ENCODE measurements at regions not wholly inside any gene's neighbourhood (a gene's known extent, or its start where the extent isn't known, plus 50 kb on each side); places are given as distances from the start of the nearest gene placed in this dataset.

- no peaks in the 10 kb centered on the region for H3K9me2 ChIP-seq (replicated peaks; ENCODE audit: insufficient read depth, low read length)
- H3F3A ChIP-seq (ENCODE audit: insufficient read depth), result no peaks in the 10 kb centered on the region
- no peak overlapping the region for H3K4me3 ChIP-seq (ENCODE audit: insufficient read depth, low read length, poor library complexity, severe bottlenecking)
- H3K27me3 ChIP-seq (ENCODE audit: low read length), result no peaks in the 10 kb centered on the region
- H4K20me1 ChIP-seq (ENCODE audit: low read depth, low read length), result no peaks in the 10 kb centered on the region
- no peaks in the 10 kb centered on the region for H3K9me3 ChIP-seq (ENCODE audit: insufficient read depth, low read length)
- H3K4me2 ChIP-seq (ENCODE audit: low read depth, low read length, poor library complexity, severe bottlenecking), result no peak overlapping the region
- no peaks in the 10 kb centered on the region for H3K36me3 ChIP-seq (ENCODE audit: low read length)
- no peak overlapping the region for H3K27ac ChIP-seq (ENCODE audit: low read depth, low read length)
- H3K9ac ChIP-seq (ENCODE audit: low read length), result no peak overlapping the region
- H3K79me2 ChIP-seq (ENCODE audit: insufficient read depth, low read length), result no peaks in the 10 kb centered on the region
- no peak for TF ChIP-seq EZH2phosphoT487 (conservative IDR thresholded peaks at IDR 0.05; ENCODE audit: low read length)
- TF ChIP-seq CTCF (IDR thresholded peaks at IDR 0.05; ENCODE audit: insufficient read depth, low read length, poor library complexity, severe bottlenecking), result no peak
- H2AFZ ChIP-seq (ENCODE audit: low read depth, low read length, severe bottlenecking), result no peak overlapping the region
These were observed 627.4 kb upstream of the PFKP start for GRCh38 chr10:2439983-2440382.

GRCh38 chr10:2439000-2439399 is 628.3 kb upstream of the PFKP start:
- H3K27ac ChIP-seq (ENCODE audit: low read depth, low read length), result no peak overlapping the region
- H4K20me1 ChIP-seq (ENCODE audit: low read depth, low read length), result no peaks in the 10 kb centered on the region
- H3K9me2 ChIP-seq (replicated peaks; ENCODE audit: insufficient read depth, low read length), result no peaks in the 10 kb centered on the region
- H3K9me3 ChIP-seq (ENCODE audit: insufficient read depth, low read length), result no peaks in the 10 kb centered on the region
- H3F3A ChIP-seq (ENCODE audit: insufficient read depth), result no peaks in the 10 kb centered on the region
- H3K9ac ChIP-seq (ENCODE audit: low read length), result no peak overlapping the region
- no peaks in the 10 kb centered on the region for H3K36me3 ChIP-seq (ENCODE audit: low read length)
- no peak overlapping the region for H3K4me3 ChIP-seq (ENCODE audit: insufficient read depth, low read length, poor library complexity, severe bottlenecking)
- TF ChIP-seq EZH2phosphoT487 (conservative IDR thresholded peaks at IDR 0.05; ENCODE audit: low read length), result no peak
- no peak for TF ChIP-seq CTCF (IDR thresholded peaks at IDR 0.05; ENCODE audit: insufficient read depth, low read length, poor library complexity, severe bottlenecking)
- H2AFZ ChIP-seq (ENCODE audit: low read depth, low read length, severe bottlenecking), result no peak overlapping the region
- no peaks in the 10 kb centered on the region for H3K79me2 ChIP-seq (ENCODE audit: insufficient read depth, low read length)
- no peaks in the 10 kb centered on the region for H3K27me3 ChIP-seq (ENCODE audit: low read length)
- no peak overlapping the region for H3K4me2 ChIP-seq (ENCODE audit: low read depth, low read length, poor library complexity, severe bottlenecking)

- Histone ChIP-seq H4K20me1 (ENCODE audit: low read depth, low read length) (no peaks in the 10 kb centered on the region), H3K4me3 (ENCODE audit: insufficient read depth, low read length, poor library complexity, severe bottlenecking) (no peak overlapping the region), H3K27me3 (ENCODE audit: low read length) (no peaks in the 10 kb centered on the region), H3K4me2 (ENCODE audit: low read depth, low read length, poor library complexity, severe bottlenecking) (no peak overlapping the region), H3K9me2 (replicated peaks; ENCODE audit: insufficient read depth, low read length) (no peaks in the 10 kb centered on the region), H3K9ac (ENCODE audit: low read length) (no peak overlapping the region), H3K36me3 (ENCODE audit: low read length) (no peaks in the 10 kb centered on the region), H3F3A (ENCODE audit: insufficient read depth) (no peaks in the 10 kb centered on the region), H3K9me3 (ENCODE audit: insufficient read depth, low read length) (no peaks in the 10 kb centered on the region), H3K27ac (ENCODE audit: low read depth, low read length) (no peak overlapping the region), H3K79me2 (ENCODE audit: insufficient read depth, low read length) (no peaks in the 10 kb centered on the region), H2AFZ (ENCODE audit: low read depth, low read length, severe bottlenecking) (no peak overlapping the region)
- TF ChIP-seq EZH2phosphoT487 (conservative IDR thresholded peaks at IDR 0.05; ENCODE audit: low read length), result no peak
- TF ChIP-seq CTCF (IDR thresholded peaks at IDR 0.05; ENCODE audit: insufficient read depth, low read length, poor library complexity, severe bottlenecking), result no peak
These were observed 629.0 kb upstream of the PFKP start for GRCh38 chr10:2438248-2438939.

Measured in SU-DHL-6 (cell line).